H9 (cell line): ENCODE measurements at regions not wholly inside any gene's neighbourhood (a gene's known extent, or its start where the extent isn't known, plus 50 kb on each side); places are given as distances from the start of the nearest gene placed in this dataset.
A peak's percentile ranks its signal among the peaks of the same experiment; 100 is the strongest.

Experiments used
- DNase-seq: peaks from one replicate; pipeline ENCODE4 v3.0.0-alpha.2; 2017
- H2AFZ ChIP-seq: one replicate; pipeline ENCODE4 v1.6.1; 2013; ENCODE audit warnings: mild to moderate bottlenecking, low read length, control low read depth, moderate library complexity
- H2AK5ac ChIP-seq: 2 replicates; pipeline ENCODE4 v1.6.1; 2013; ENCODE audit warnings: low read length, control low read depth, mixed read lengths; ENCODE audit not compliant: insufficient read length
- H2BK120ac ChIP-seq: one replicate; pipeline ENCODE4 v1.6.1; 2013; ENCODE audit warnings: low read depth, mild to moderate bottlenecking, low read length, control low read depth, inconsistent platforms; ENCODE audit not compliant: poor library complexity, severe bottlenecking
- H2BK12ac ChIP-seq: 2 replicates; pipeline ENCODE4 v1.6.1; 2013; ENCODE audit warnings: low read length, control low read depth, mixed read lengths, low read depth; ENCODE audit not compliant: insufficient read length
- H2BK15ac ChIP-seq: 2 replicates; pipeline ENCODE4 v1.6.1; 2013; ENCODE audit warnings: low read depth, low read length, control low read depth
- H2BK20ac ChIP-seq: one replicate; pipeline ENCODE4 v1.6.1; 2013; ENCODE audit warnings: low read depth, mild to moderate bottlenecking, low read length, control low read depth, inconsistent platforms; ENCODE audit not compliant: poor library complexity, severe bottlenecking
- H2BK5ac ChIP-seq: 2 replicates; pipeline ENCODE4 v1.6.1; 2013; ENCODE audit warnings: low read length, control low read depth, mixed read lengths; ENCODE audit not compliant: insufficient read length
- H3K14ac ChIP-seq: 2 replicates; pipeline ENCODE4 v1.6.1; 2013; ENCODE audit warnings: low read length, control low read depth; ENCODE audit not compliant: insufficient read depth
- H3K18ac ChIP-seq: 2 replicates; pipeline ENCODE4 v1.6.1; 2013; ENCODE audit warnings: low read depth, mild to moderate bottlenecking, mixed read lengths, low read length, control low read depth; ENCODE audit not compliant: insufficient read length
- H3K23ac ChIP-seq: 2 replicates; pipeline ENCODE4 v1.6.1; 2013; ENCODE audit warnings: low read length, control low read depth, mixed read lengths, low read depth; ENCODE audit not compliant: insufficient read length
- H3K23me2 ChIP-seq: 2 replicates; pipeline ENCODE4 v1.6.1; 2013; ENCODE audit warnings: low read depth, mild to moderate bottlenecking, mixed read lengths, low read length, control low read depth; ENCODE audit not compliant: insufficient read length, poor library complexity, severe bottlenecking
- H3K27ac ChIP-seq: 2 replicates; pipeline ENCODE4 v1.5.1; 2013; ENCODE audit warnings: low read length, control low read depth, mixed read lengths, low read depth; ENCODE audit not compliant: insufficient read length
- H3K27me3 ChIP-seq: 2 replicates; pipeline ENCODE4 v1.6.1; 2013; ENCODE audit warnings: low read length, control low read depth, inconsistent platforms; ENCODE audit not compliant: insufficient read depth
- H3K4ac ChIP-seq: 2 replicates; pipeline ENCODE4 v1.6.1; 2013; ENCODE audit warnings: low read depth, mild to moderate bottlenecking, control low read depth, inconsistent platforms, low read length, moderate library complexity
- H3K4me1 ChIP-seq: 2 replicates; pipeline ENCODE4 v1.6.1; 2013; ENCODE audit warnings: low read length, control low read depth, inconsistent platforms; ENCODE audit not compliant: insufficient read depth
- H3K4me2 ChIP-seq: 2 replicates; pipeline ENCODE4 v1.6.1; 2013; ENCODE audit warnings: low read length, control low read depth, mixed read lengths; ENCODE audit not compliant: insufficient read length, insufficient read depth
- H3K56ac ChIP-seq: 2 replicates; pipeline ENCODE4 v1.6.1; 2013; ENCODE audit warnings: low read depth, mild to moderate bottlenecking, mixed read lengths, low read length, control low read depth; ENCODE audit not compliant: insufficient read length
- H3K79me1 ChIP-seq: 2 replicates; pipeline ENCODE4 v1.6.1; 2013; ENCODE audit warnings: low read depth, mild to moderate bottlenecking, moderate library complexity, low read length, control low read depth, inconsistent platforms; ENCODE audit not compliant: insufficient read depth, poor library complexity, severe bottlenecking
- H3K79me2 ChIP-seq: 2 replicates; pipeline ENCODE4 v1.6.1; 2013; ENCODE audit warnings: low read length, control low read depth, inconsistent platforms; ENCODE audit not compliant: insufficient read depth
- H3K9ac ChIP-seq: 2 replicates; pipeline ENCODE4 v1.6.1; 2013; ENCODE audit warnings: low read length, control low read depth, mixed read lengths; ENCODE audit not compliant: insufficient read length; ENCODE audit errors: extremely low read depth
- H3K9me3 ChIP-seq: one replicate; pipeline ENCODE4 v1.6.1; 2013; ENCODE audit warnings: low read depth, low read length, inconsistent platforms; ENCODE audit not compliant: control insufficient read depth
- H3T11ph ChIP-seq: one replicate; pipeline ENCODE4 v1.6.1; 2013; ENCODE audit warnings: mild to moderate bottlenecking, low read length, control low read depth, inconsistent platforms
- H4K20me1 ChIP-seq: one replicate; pipeline ENCODE4 v1.6.1; 2013; ENCODE audit not compliant: control insufficient read depth, insufficient read length, insufficient read depth
- H4K5ac ChIP-seq: 2 replicates; pipeline ENCODE4 v1.6.1; 2013; ENCODE audit warnings: low read depth, mild to moderate bottlenecking, mixed read lengths, low read length, control low read depth; ENCODE audit not compliant: insufficient read length
- H4K8ac ChIP-seq: replicated peaks from 2 replicates; pipeline ENCODE4 v1.6.1; 2013; ENCODE audit warnings: low read length, control low read depth, mixed read lengths, low read depth; ENCODE audit not compliant: insufficient read length
- H4K91ac ChIP-seq: 2 replicates; pipeline ENCODE4 v1.6.1; 2013; ENCODE audit warnings: low read depth, mild to moderate bottlenecking, moderate library complexity, mixed read lengths, low read length, control low read depth; ENCODE audit not compliant: insufficient read length
- H3K27ac Mint-ChIP-seq, 3 experiments: 2 replicates in 2 of 3; 3 replicates in 1 of 3; pipeline ENCODE4 v1.8.0; 2020 to 2021; ENCODE audit warnings: mixed read lengths in 3 of 3, mild to moderate bottlenecking in 1 of 3, moderate library complexity in 1 of 3
- H3K27me3 Mint-ChIP-seq: 2 replicates; pipeline ENCODE4 v1.8.0; 2021; ENCODE audit warnings: low read depth, mild to moderate bottlenecking, moderate library complexity, mixed read lengths
- H3K36me3 Mint-ChIP-seq, 3 experiments: 2 replicates in 2 of 3; 3 replicates in 1 of 3; pipeline ENCODE4 v1.8.0; 2020 to 2021; ENCODE audit warnings: low read depth in 3 of 3, mixed read lengths in 3 of 3; ENCODE audit not compliant: insufficient read depth in 1 of 3
- H3K4me1 Mint-ChIP-seq, 2 experiments: 2 replicates each; pipeline ENCODE4 v1.8.0; 2020; ENCODE audit warnings: mixed read lengths in 2 of 2
- H3K4me3 Mint-ChIP-seq, 2 experiments: 2 replicates in 1 of 2; 3 replicates in 1 of 2; pipeline ENCODE4 v1.8.0; 2020 to 2021; ENCODE audit warnings: mild to moderate bottlenecking in 2 of 2, mixed read lengths in 2 of 2, moderate library complexity in 1 of 2
- H3K9me3 Mint-ChIP-seq, 2 experiments: 2 replicates in 1 of 2; 3 replicates in 1 of 2; pipeline ENCODE4 v1.8.0; 2020; ENCODE audit warnings: mild to moderate bottlenecking in 2 of 2, mixed read lengths in 2 of 2, moderate library complexity in 1 of 2
- CTCF ChIP-seq: fragments of 200-600 bp; sonication (generic); conservative IDR thresholded peaks from 3 replicates; pipeline ENCODE4 v1.8.0; 2021; ENCODE audit warnings: antibody characterized with exemption, mild to moderate bottlenecking
- WGBS: extraction: QIAGEN DNeasy Blood & Tissue Kit; methylation state at CpG from one replicate; pipeline ENCODE4 v1.1.7; 2013; ENCODE audit warnings: missing lambda C conversion rate, low lambda C conversion rate, mixed read lengths; ENCODE audit not compliant: insufficient read length; ENCODE audit errors: extremely low coverage; 5-methylcytosine and 5-hydroxymethylcytosine counted together

GRCh38 chr22:47394504-47395440, 632.3 kb downstream of the TBC1D22A start:
- Histone ChIP-seq H2BK15ac (no peak overlapping the region), H3K79me2 (no peaks in the 10 kb centered on the region), H3K18ac (no peak overlapping the region), H3K23me2 (no peaks in the 10 kb centered on the region), H3K9me3 (peaks cover 99% of the 10 kb centered on the region), H2BK20ac (no peak overlapping the region), H2BK120ac (no peak overlapping the region), H3K79me1 (no peaks in the 10 kb centered on the region), H3K23ac (no peak overlapping the region), H3K4me2 (no peak overlapping the region), H2BK12ac (no peak overlapping the region), H3K27ac (no peak overlapping the region), H3K56ac (no peak overlapping the region), H4K8ac (no peak overlapping the region), H2BK5ac (no peak overlapping the region), H3T11ph (no peak overlapping the region), H3K14ac (no peak overlapping the region), H4K91ac (no peak overlapping the region), H4K20me1 (no peaks in the 10 kb centered on the region), H4K5ac (no peak overlapping the region), H3K27me3 (no peaks in the 10 kb centered on the region), H3K9ac (no peak overlapping the region), H3K4ac (no peak overlapping the region), H3K4me1 (no peaks in the 10 kb centered on the region), H2AK5ac (no peak overlapping the region), H2AFZ (no peak overlapping the region)
- no peaks in the 10 kb centered on the region for H3K4me1 Mint-ChIP-seq
- H3K27me3 Mint-ChIP-seq, result peaks cover 3% of the 10 kb centered on the region
- H3K4me3 Mint-ChIP-seq, result no peak overlapping the region; a peak in 1 of 5 replicates
- WGBS, result no CpG with 5 or more reads among the region's 12 CpGs
- no peak for DNase-seq
- H3K27ac Mint-ChIP-seq, result peak overlapping the region in 1 of 3 experiments; percentile 83; a peak in 2 of 7 replicates
- H3K36me3 Mint-ChIP-seq, result peaks cover 5 to 23% (median 12%) of the 10 kb centered on the region in 3 experiments; a peak in 6 of 7 replicates
- no peak for TF ChIP-seq CTCF
- peaks cover 77 to 89% of the 10 kb centered on the region in 2 experiments for H3K9me3 Mint-ChIP-seq
